Activated CD4-positive, CD25-positive, alpha-beta regulatory T cell (primary cell): ENCODE measurements at regions not wholly inside any gene's neighbourhood (a gene's known extent, or its start where the extent isn't known, plus 50 kb on each side); places are given as distances from the start of the nearest gene placed in this dataset.
"Not testable (repeated sequence)": the region's sequence is repeated elsewhere in the genome, so short reads cannot be mapped to it uniquely, and the experiment has no call there.

ENCODE experiments used
- DNase-seq, 4 experiments: peaks; one replicate each; lab custom pipeline; 2025; lab: John Stamatoyannopoulos, UW

DNA sequence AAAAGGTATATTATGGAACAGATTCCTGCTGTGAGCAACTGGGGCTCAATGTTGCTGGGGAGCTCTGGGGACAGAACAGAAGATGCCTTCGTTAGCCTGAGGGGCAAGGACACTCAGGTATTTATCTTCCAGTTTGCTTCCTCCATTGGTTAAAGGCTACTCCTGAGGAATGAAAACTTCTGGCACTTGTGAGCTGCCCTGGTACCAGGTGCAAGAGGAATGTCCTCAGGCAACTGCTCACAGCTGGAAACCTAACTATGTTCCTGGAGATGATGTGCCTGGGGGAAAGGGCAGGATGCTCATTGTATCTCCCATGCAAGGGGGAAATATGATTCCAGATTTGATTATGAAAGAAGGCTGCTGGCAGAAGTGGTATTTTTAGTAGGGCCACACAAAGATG is 54.0 kb upstream of the BBX start:
- DNase-seq: no peak

DNA sequence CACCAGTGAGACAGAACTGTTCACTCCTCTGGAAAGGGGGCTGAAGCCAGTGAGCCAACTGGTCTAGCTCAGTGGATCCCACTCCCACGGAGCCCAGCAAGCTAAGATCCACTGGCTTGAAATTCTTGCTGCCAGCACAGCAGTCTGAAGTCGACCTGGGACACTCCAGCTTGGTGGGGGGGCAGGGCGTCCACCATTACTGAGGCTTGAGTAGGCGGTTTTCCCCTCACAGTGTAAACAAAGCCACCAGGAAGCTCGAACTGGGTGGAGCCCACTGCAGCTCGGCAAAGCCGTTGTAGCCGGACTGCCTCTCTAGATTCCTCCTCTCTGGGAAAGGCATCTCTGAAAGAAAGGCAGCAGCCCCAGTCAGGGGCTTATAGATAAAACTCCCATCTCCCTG is 52.3 kb upstream of the BBX start:
- not testable (repeated sequence) for DNase-seq
